K562 (cell line): ENCODE measurements at regions not wholly inside any gene's neighbourhood (a gene's known extent, or its start where the extent isn't known, plus 50 kb on each side); places are given as distances from the start of the nearest gene placed in this dataset.

Experiments
- ATAC-seq: fragments of 200-7000 bp; cut with Tn5 transposase; 3 replicates; pipeline ENCODE4 v1.9.1; 2020; ENCODE audit warnings: moderate library complexity
- BruUV-seq: library from RNA; stranded (reverse); fragments of 400-500 nt; replicated peaks from 2 replicates; lab custom pipeline; 2021; lab: Mats Ljungman, UMichigan
- CTCF ChIA-PET: fragments of 300-600 bp; formaldehyde crosslinking; extraction: SDS; loops from one replicate; lab custom pipeline; 2021; ENCODE audit warnings: low intra/inter-chr PET ratio; lab: Yijun Ruan, JAX
- POLR2A ChIA-PET: fragments of 300-600, 350-650 bp; sonication (Branson Sonifier 250); formaldehyde crosslinking; extraction: SDS; loops from one replicate; lab custom pipeline; 2021; ENCODE audit warnings: antibody characterized with exemption, inconsistent platforms; lab: Yijun Ruan, JAX
- DNase-seq, 4 experiments: peaks; one replicate each; pipeline versions ENCODE4 v3.0.0 to v3.0.0-alpha.2; 2011 to 2018; ENCODE audit warnings: low spot score in 3 of 4, mixed read lengths in 3 of 4; ENCODE audit errors: extremely low read depth in 1 of 4
- FAIRE-seq: peaks from 2 replicates; lab custom pipeline; 2011; peaks lifted over from hg19 to GRCh38; lab: Jason Lieb, UNC
- H2AFZ ChIP-seq: 2 replicates; pipeline ENCODE4 v1.6.0; 2011; ENCODE audit warnings: low read depth, low read length, control low read depth, inconsistent platforms
- H3K27ac ChIP-seq: fragments of 200-600 bp; 3 replicates; pipeline ENCODE4 v1.8.0; 2011; ENCODE audit warnings: low read depth, mild to moderate bottlenecking, control low read depth, inconsistent platforms, low read length, moderate library complexity, mixed read lengths; ENCODE audit errors: extremely low read depth
- H3K27me3 ChIP-seq, 2 experiments: fragments of 300-600 bp in 1 of 2; 2 replicates in 1 of 2; 3 replicates in 1 of 2; pipeline versions ENCODE4 v1.6.0 to v1.8.0; 2011; ENCODE audit warnings: inconsistent platforms in 2 of 2, low read length in 2 of 2, mild to moderate bottlenecking in 1 of 2, mixed read lengths in 1 of 2, moderate library complexity in 1 of 2; ENCODE audit not compliant: control insufficient read depth in 2 of 2, insufficient read depth in 2 of 2
- H3K36me3 ChIP-seq: fragments of 300-600 bp; 3 replicates; pipeline ENCODE4 v1.8.0; 2011; ENCODE audit warnings: mild to moderate bottlenecking, low read length, inconsistent platforms; ENCODE audit not compliant: control insufficient read depth, insufficient read depth
- H3K4me1 ChIP-seq, 2 experiments: fragments of 200-600 bp in 1 of 2; replicated peaks in 1 of 2; 2 replicates in 1 of 2; 3 replicates in 1 of 2; pipeline versions ENCODE4 v1.5.1 to v1.8.0; 2011; ENCODE audit warnings: inconsistent platforms in 2 of 2, low read length in 2 of 2, mild to moderate bottlenecking in 1 of 2, mixed read lengths in 1 of 2, moderate library complexity in 1 of 2; ENCODE audit not compliant: control insufficient read depth in 2 of 2, insufficient read depth in 2 of 2
- H3K4me2 ChIP-seq: 2 replicates; pipeline ENCODE4 v1.6.1; 2011; ENCODE audit warnings: low read length, control low read depth, inconsistent platforms, mixed read lengths; ENCODE audit not compliant: insufficient read depth
- H3K4me3 ChIP-seq: fragments of 200-600 bp; sonication (generic), shearing (Covaris generic); 2 replicates; pipeline ENCODE4 v1.5.1; 2016; ENCODE audit warnings: control low read depth, inconsistent platforms
- H3K79me2 ChIP-seq: fragments of 200-600 bp; 3 replicates; pipeline ENCODE4 v1.8.0; 2011; ENCODE audit warnings: low read length, inconsistent platforms; ENCODE audit not compliant: control insufficient read depth, insufficient read depth
- H3K9ac ChIP-seq, 2 experiments: 2 replicates each; pipeline versions ENCODE4 v1.6.0 to v1.6.1; 2011; ENCODE audit warnings: low read depth in 2 of 2, low read length in 2 of 2, control low read depth in 1 of 2, inconsistent platforms in 1 of 2, mild to moderate bottlenecking in 1 of 2, mixed read lengths in 1 of 2; ENCODE audit not compliant: insufficient read depth in 1 of 2
- H3K9me1 ChIP-seq: one replicate; pipeline ENCODE4 v1.6.0; 2011; ENCODE audit warnings: inconsistent platforms, mild to moderate bottlenecking, low read length, moderate library complexity; ENCODE audit not compliant: control insufficient read depth, insufficient read depth
- H3K9me3 ChIP-seq: replicated peaks from 2 replicates; pipeline ENCODE4 v1.5.1; 2011; ENCODE audit warnings: low read depth, low read length, inconsistent platforms; ENCODE audit not compliant: control insufficient read depth, insufficient read depth
- H4K20me1 ChIP-seq: replicated peaks from 2 replicates; pipeline ENCODE4 v1.6.1; 2011; ENCODE audit warnings: low read length, inconsistent platforms, mixed read lengths; ENCODE audit not compliant: control insufficient read depth, insufficient read depth
- BRF1 ChIP-seq: IDR thresholded peaks from 3 replicates; pipeline ENCODE4 v1.6.1; 2011; ENCODE audit warnings: borderline replicate concordance, mild to moderate bottlenecking; ENCODE audit not compliant: insufficient read length; ENCODE audit errors: extremely low read depth
- CBX5 ChIP-seq: IDR thresholded peaks from 2 replicates; pipeline ENCODE4 v1.6.1; 2014; ENCODE audit warnings: low read depth, borderline replicate concordance
- ERF ChIP-seq: fragments of 450-650 bp; formaldehyde crosslinking; IDR thresholded peaks from 2 replicates; pipeline ENCODE4 v1.4.0; 2020; ENCODE audit warnings: mild to moderate bottlenecking, mixed read lengths
- HNRNPL ChIP-seq: fragments of 200-400 bp; formaldehyde crosslinking; IDR thresholded peaks from 2 replicates; pipeline ENCODE4 v1.6.1; 2017; ENCODE audit warnings: low read depth, mild to moderate bottlenecking, low read length
- KDM1A ChIP-seq, 2 experiments: fragments of 450-650 bp; IDR thresholded peaks; 2 replicates each; pipeline ENCODE4 v1.6.1; 2016; ENCODE audit warnings: mild to moderate bottlenecking in 2 of 2
- MTA1 ChIP-seq: fragments of 450-650 bp; IDR thresholded peaks from 2 replicates; pipeline ENCODE4 v1.6.1; 2017; ENCODE audit warnings: borderline replicate concordance
- MXI1 ChIP-seq: IDR thresholded peaks from 2 replicates; pipeline ENCODE4 v1.6.1; 2011; ENCODE audit warnings: low read depth, mild to moderate bottlenecking, improper control_type of control experiment, low read length
- NFE2 ChIP-seq: IDR thresholded peaks from 2 replicates; pipeline ENCODE4 v1.6.1; 2014; ENCODE audit warnings: antibody characterized with exemption, low read depth
- RFX1 ChIP-seq: fragments of 450-650 bp; IDR thresholded peaks from 2 replicates; pipeline ENCODE4 v1.6.1; 2016; ENCODE audit warnings: mild to moderate bottlenecking, moderate library complexity
- TCF7L2 ChIP-seq: fragments of 150-350 bp; IDR thresholded peaks from 2 replicates; pipeline ENCODE4 v1.6.1; 2016; ENCODE audit warnings: low read depth, mild to moderate bottlenecking, low read length, moderate library complexity
- TRIM24 ChIP-seq, 2 experiments: fragments of 450-650 bp; IDR thresholded peaks; 2 replicates each; pipeline ENCODE4 v1.6.1; 2016
- ZNF174 ChIP-seq: fragments of 250-450 bp; sonication (Bioruptor Pico); IDR thresholded peaks from 2 replicates; pipeline ENCODE4 v1.4.0; 2020; ENCODE audit warnings: mild to moderate bottlenecking
- ZNF184 ChIP-seq: sonication (generic); formaldehyde crosslinking; IDR thresholded peaks from 2 replicates; pipeline ENCODE4 v1.5.0; 2020; ENCODE audit warnings: missing genetic modification reagents
- ZNF589 ChIP-seq: fragments of 200-800 bp; sonication (Bioruptor generic); IDR thresholded peaks from 2 replicates; pipeline ENCODE4 v1.6.1; 2016; ENCODE audit warnings: low read depth, missing genetic modification characterization, missing compliant biosample characterization
- WGBS: fragments of 100-300 bp; shearing (Covaris generic); methylation state at CpG from one replicate; pipeline ENCODE4 v1.1.6; 2016; ENCODE audit warnings: low coverage, mixed read lengths; ENCODE audit not compliant: insufficient coverage; ENCODE audit errors: missing lambda C conversion rate; 5-methylcytosine and 5-hydroxymethylcytosine counted together
- in situ Hi-C: fragments of 300-500 bp; cut with MboI; formaldehyde crosslinking; loops from 4 replicates; pipeline ENCODE4 v1.15.0; 2018; ENCODE audit warnings: inconsistent platforms, mixed read lengths
- intact Hi-C: fragments of 100-400 bp; cut with micrococcal nuclease; formaldehyde crosslinking; loops from 2 replicates; pipeline ENCODE4 v1.14.2; 2022
- TF ChIP-seq, protein P1 (sequence below): sonication (generic); formaldehyde crosslinking; IDR thresholded peaks from 2 replicates; pipeline ENCODE4 v1.8.0; 2023; ENCODE audit warnings: missing genetic modification reagents, mild to moderate bottlenecking, borderline replicate concordance
- TF ChIP-seq, protein P2 (sequence below): fragments of 250-450 bp; sonication (Bioruptor Pico); IDR thresholded peaks from 2 replicates; pipeline ENCODE4 v1.4.0; 2020; ENCODE audit warnings: mild to moderate bottlenecking, moderate library complexity

DNA sequence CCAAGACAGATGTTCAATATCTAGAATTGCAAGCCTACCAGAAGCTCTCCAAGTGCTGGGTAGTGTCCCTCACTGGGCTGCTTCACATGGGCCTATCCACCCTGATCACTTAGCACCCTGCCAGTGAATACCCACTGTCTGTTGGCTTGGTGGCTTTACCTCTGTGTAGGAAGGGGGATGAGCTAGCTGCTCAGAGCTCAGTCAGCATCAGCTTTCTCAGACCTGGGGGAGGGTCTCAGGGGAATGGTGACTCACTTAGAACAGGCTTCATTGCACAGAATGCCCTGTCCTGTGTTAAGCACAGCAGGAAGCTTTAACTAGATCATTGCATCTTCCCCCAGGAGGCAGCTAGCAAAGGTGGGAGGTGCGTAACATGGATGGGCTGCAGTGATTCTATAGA is 209.8 kb downstream of the PDCD6IP start:
- no peak overlapping the region for H3K4me2 ChIP-seq

More for the DNA sequence above, 209.8 kb downstream of the PDCD6IP start:
- no peaks in the 10 kb centered on the region for H3K9me3 ChIP-seq
- H3K4me1 ChIP-seq: peaks cover 3 to 9% of the 10 kb centered on the region in 2 experiments
- TF ChIP-seq NFE2 (no peak), ZNF184 (no peak), TCF7L2 (no peak), HNRNPL (no peak), MXI1 (no peak), CBX5 (no peak), RFX1 (no peak), MTA1 (no peak), ERF (CRISPR knock-in tag) (no peak), BRF1 (no peak), ZNF589 (CRISPR knock-in tag) (no peak), TRIM24 (IDR thresholded peaks at IDR 0.05) (no peak), KDM1A (IDR thresholded peaks at IDR 0.05) (no peak), ZNF174 (no peak)
- TF ChIP-seq, protein P1, sequence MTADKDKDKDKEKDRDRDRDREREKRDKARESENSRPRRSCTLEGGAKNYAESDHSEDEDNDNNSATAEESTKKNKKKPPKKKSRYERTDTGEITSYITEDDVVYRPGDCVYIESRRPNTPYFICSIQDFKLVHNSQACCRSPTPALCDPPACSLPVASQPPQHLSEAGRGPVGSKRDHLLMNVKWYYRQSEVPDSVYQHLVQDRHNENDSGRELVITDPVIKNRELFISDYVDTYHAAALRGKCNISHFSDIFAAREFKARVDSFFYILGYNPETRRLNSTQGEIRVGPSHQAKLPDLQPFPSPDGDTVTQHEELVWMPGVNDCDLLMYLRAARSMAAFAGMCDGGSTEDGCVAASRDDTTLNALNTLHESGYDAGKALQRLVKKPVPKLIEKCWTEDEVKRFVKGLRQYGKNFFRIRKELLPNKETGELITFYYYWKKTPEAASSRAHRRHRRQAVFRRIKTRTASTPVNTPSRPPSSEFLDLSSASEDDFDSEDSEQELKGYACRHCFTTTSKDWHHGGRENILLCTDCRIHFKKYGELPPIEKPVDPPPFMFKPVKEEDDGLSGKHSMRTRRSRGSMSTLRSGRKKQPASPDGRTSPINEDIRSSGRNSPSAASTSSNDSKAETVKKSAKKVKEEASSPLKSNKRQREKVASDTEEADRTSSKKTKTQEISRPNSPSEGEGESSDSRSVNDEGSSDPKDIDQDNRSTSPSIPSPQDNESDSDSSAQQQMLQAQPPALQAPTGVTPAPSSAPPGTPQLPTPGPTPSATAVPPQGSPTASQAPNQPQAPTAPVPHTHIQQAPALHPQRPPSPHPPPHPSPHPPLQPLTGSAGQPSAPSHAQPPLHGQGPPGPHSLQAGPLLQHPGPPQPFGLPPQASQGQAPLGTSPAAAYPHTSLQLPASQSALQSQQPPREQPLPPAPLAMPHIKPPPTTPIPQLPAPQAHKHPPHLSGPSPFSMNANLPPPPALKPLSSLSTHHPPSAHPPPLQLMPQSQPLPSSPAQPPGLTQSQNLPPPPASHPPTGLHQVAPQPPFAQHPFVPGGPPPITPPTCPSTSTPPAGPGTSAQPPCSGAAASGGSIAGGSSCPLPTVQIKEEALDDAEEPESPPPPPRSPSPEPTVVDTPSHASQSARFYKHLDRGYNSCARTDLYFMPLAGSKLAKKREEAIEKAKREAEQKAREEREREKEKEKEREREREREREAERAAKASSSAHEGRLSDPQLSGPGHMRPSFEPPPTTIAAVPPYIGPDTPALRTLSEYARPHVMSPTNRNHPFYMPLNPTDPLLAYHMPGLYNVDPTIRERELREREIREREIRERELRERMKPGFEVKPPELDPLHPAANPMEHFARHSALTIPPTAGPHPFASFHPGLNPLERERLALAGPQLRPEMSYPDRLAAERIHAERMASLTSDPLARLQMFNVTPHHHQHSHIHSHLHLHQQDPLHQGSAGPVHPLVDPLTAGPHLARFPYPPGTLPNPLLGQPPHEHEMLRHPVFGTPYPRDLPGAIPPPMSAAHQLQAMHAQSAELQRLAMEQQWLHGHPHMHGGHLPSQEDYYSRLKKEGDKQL (CRISPR knock-in tag): no peak
- TF ChIP-seq, protein P2, sequence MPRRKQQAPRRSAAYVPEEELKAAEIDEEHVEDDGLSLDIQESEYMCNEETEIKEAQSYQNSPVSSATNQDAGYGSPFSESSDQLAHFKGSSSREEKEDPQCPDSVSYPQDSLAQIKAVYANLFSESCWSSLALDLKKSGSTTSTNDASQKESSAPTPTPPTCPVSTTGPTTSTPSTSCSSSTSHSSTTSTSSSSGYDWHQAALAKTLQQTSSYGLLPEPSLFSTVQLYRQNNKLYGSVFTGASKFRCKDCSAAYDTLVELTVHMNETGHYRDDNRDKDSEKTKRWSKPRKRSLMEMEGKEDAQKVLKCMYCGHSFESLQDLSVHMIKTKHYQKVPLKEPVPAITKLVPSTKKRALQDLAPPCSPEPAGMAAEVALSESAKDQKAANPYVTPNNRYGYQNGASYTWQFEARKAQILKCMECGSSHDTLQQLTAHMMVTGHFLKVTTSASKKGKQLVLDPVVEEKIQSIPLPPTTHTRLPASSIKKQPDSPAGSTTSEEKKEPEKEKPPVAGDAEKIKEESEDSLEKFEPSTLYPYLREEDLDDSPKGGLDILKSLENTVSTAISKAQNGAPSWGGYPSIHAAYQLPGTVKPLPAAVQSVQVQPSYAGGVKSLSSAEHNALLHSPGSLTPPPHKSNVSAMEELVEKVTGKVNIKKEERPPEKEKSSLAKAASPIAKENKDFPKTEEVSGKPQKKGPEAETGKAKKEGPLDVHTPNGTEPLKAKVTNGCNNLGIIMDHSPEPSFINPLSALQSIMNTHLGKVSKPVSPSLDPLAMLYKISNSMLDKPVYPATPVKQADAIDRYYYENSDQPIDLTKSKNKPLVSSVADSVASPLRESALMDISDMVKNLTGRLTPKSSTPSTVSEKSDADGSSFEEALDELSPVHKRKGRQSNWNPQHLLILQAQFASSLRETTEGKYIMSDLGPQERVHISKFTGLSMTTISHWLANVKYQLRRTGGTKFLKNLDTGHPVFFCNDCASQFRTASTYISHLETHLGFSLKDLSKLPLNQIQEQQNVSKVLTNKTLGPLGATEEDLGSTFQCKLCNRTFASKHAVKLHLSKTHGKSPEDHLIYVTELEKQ (CRISPR knock-in tag): no peak
- TF ChIP-seq, all 486 proteins: peak for 0
- peak in 1 of 4 experiments; percentile 11 for DNase-seq
- WGBS: 88% methylated on average over 1 of the region's 1 CpG
- intact Hi-C loops (no loop called here), in situ Hi-C loops (loop anchor here (25.0 kb wide), 1 partner anchor 679 kb away; no protein-coding TSS in a partner anchor)
- no peaks in the 10 kb centered on the region for H3K79me2 ChIP-seq
- ChIA-PET POLR2A (interaction anchor here (1.0 to 1.2 kb wide), 2 partner anchors 10 to 45 kb away, joined by 3 to 6 read pairs; no protein-coding TSS in a partner anchor), CTCF (no interaction called here)
- no peak overlapping the region for H2AFZ ChIP-seq
- H3K36me3 ChIP-seq: no peaks in the 10 kb centered on the region
- H3K9me1 ChIP-seq: no peaks in the 10 kb centered on the region
- ATAC-seq: peak; percentile 17
- no peak overlapping the region for H3K9ac ChIP-seq
- no peak for FAIRE-seq
- H4K20me1 ChIP-seq: peaks cover 4% of the 10 kb centered on the region
- no peak overlapping the region for H3K4me3 ChIP-seq
- BruUV-seq: no TSS peak
- H3K27me3 ChIP-seq: no peaks in the 10 kb centered on the region
- H3K27ac ChIP-seq: no peak overlapping the region
